RWPE1 (cell line): ENCODE measurements at regions not wholly inside any gene's neighbourhood (a gene's known extent, or its start where the extent isn't known, plus 50 kb on each side); places are given as distances from the start of the nearest gene placed in this dataset.

ENCODE experiments used
- CTCF ChIA-PET: fragments of 350-600 bp; sonication (Branson Sonifier 250); formaldehyde crosslinking; extraction: SDS; loops from one replicate; lab custom pipeline; 2021; lab: Yijun Ruan, JAX
- POLR2A ChIA-PET: fragments of 400-600 bp; formaldehyde crosslinking; extraction: SDS; loops from one replicate; lab custom pipeline; 2020; ENCODE audit warnings: antibody characterized with exemption; ENCODE audit not compliant: low non-redundant PET; lab: Yijun Ruan, JAX
- DNase-seq: peaks from one replicate; pipeline ENCODE4 v3.0.0; 2012; ENCODE audit warnings: low spot score
- H3K27ac ChIP-seq: fragments of 450-650 bp; 2 replicates; pipeline ENCODE4 v1.5.1; 2017
- CTCF ChIP-seq: fragments of 450-650 bp; conservative IDR thresholded peaks from 2 replicates; pipeline ENCODE4 v1.5.1; 2017; ENCODE audit warnings: low read depth, mild to moderate bottlenecking

- ChIA-PET CTCF (no interaction called here), POLR2A (no interaction called here)
- no peak overlapping the region for H3K27ac ChIP-seq
- no peak for DNase-seq
- TF ChIP-seq CTCF, result no peak
Measured at GRCh38 chr6:10269814-10270472, 144.9 kb downstream of the TFAP2A start.

- POLR2A ChIA-PET, result no interaction called here
Measured at GRCh38 chr6:10268611-10269310, 146.1 kb downstream of the TFAP2A start.

GRCh38 chr6:10268111-10268510, 146.8 kb downstream of the TFAP2A start:
- H3K27ac ChIP-seq, result no peak overlapping the region
- ChIA-PET POLR2A (no interaction called here), CTCF (no interaction called here)
- TF ChIP-seq CTCF, result no peak
- no peak for DNase-seq

More at GRCh38 chr6:10268611-10269310, 146.1 kb downstream of the TFAP2A start:
- H3K27ac ChIP-seq, result no peak overlapping the region
- CTCF ChIA-PET, result no interaction called here
- DNase-seq, result no peak
- no peak for TF ChIP-seq CTCF

GRCh38 chr6:10266462-10266861, 148.4 kb downstream of the TFAP2A start:
- POLR2A ChIA-PET, result no interaction called here
- no peak for DNase-seq
- CTCF ChIA-PET, result interaction anchor here (0.6 kb wide), 1 partner anchor 233 kb away, joined by 3 read pairs; no protein-coding TSS in a partner anchor
- no peak overlapping the region for H3K27ac ChIP-seq
- no peak for TF ChIP-seq CTCF

- H3K27ac ChIP-seq, result no peak overlapping the region
- TF ChIP-seq CTCF, result no peak
- POLR2A ChIA-PET, result no interaction called here
- CTCF ChIA-PET, result interaction anchor here (0.6 kb wide), 1 partner anchor 232 kb away, joined by 3 read pairs; no protein-coding TSS in a partner anchor
- DNase-seq, result peak; percentile 4
Measured at GRCh38 chr6:10266061-10266460, 148.8 kb downstream of the TFAP2A start.

- TF ChIP-seq CTCF, result no peak
- ChIA-PET CTCF (interaction anchor here (0.7 kb wide), 2 partner anchors 77 to 1017 kb away, joined by 3 to 4 read pairs; no protein-coding TSS in a partner anchor), POLR2A (interaction anchor here (0.6 kb wide), 1 partner anchor 58 kb away, joined by 4 read pairs; no protein-coding TSS in a partner anchor)
- no peak overlapping the region for H3K27ac ChIP-seq
- DNase-seq, result no peak
Measured at GRCh38 chr6:10262505-10262904, 152.4 kb downstream of the TFAP2A start.
